HG03457 (cell line): ENCODE measurements at regions not wholly inside any gene's neighbourhood (a gene's known extent, or its start where the extent isn't known, plus 50 kb on each side); places are given as distances from the start of the nearest gene placed in this dataset.

ENCODE experiments used
- ATAC-seq: cut with Tn5 transposase; IDR thresholded peaks from one replicate; pipeline ENCODE4 v1.9.1; 2021; ENCODE audit warnings: moderate number of reproducible peaks; ENCODE audit not compliant: unreplicated experiment

- ATAC-seq: no peak
Measured at GRCh38 chr18:51514128-51514527, 316.6 kb upstream of the MEX3C start.

DNA sequence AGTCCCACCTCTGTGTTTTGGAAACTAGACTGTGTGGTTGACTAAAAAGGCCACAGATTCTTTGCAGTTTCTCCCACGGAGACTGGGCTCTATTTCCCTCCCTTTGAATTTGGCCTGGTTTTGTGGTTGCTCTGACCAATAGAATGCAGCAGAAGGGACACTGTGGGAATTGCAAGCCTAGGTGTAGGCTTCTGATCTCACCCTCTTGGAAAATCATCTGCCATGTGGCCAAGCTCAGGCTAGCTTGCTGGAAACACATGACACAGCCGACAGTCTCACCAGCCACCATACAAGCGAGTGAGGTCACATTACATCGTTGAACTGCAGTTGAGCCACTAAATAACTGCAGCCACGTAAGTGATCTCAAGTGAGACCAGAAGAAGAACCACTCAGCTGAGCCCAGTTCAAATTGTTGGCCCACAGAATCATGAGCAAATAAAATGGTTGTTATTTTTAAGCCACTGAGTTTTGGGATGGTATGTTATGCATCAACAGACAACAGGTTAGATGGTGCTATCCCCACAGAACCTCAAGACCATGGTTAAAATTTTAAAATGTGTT is 319.1 kb upstream of the MEX3C start:
- no peak for ATAC-seq

DNA sequence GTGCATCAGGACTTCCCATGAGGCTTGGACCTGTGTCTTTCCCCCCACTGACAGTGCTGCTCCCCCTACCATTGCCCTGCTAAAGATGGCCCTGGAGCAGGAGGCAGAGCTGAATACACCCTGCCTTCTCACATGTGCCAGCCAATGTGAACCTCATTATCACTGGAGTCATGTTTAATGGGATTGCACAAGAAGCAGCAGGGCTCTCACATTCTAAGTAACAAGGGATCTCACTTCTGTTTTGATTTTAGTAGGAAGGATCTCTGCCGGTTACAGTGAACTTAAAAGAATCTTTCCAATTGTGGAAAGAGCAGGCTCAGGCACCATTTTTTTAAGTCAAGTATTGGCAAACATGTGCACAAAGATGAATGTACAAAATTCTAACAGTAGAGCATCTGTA is 322.1 kb upstream of the MEX3C start:
- ATAC-seq: no peak

DNA sequence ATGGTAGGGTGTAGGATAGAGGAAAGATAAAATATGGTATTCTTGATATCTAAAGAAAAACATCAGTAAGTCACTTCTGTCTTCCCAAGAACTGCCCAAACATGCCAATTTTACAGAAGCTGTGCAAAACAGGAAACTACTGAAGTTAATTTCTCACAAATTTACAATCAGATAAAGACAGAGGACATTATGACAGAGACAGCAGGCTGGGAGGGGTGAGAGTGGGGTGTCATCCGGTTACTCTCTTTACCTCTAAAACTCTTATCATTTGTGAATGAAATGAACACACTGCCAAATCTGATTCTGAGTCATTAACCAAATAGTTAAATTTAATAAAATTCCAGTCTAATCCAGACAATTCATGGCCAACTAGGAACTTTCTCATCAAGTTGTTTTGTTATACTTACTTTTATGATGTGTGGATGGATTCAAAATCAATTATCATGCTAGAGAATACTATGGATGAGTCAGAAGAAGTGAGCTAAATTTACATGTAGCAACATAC is 323.2 kb upstream of the MEX3C start:
- no peak for ATAC-seq

DNA sequence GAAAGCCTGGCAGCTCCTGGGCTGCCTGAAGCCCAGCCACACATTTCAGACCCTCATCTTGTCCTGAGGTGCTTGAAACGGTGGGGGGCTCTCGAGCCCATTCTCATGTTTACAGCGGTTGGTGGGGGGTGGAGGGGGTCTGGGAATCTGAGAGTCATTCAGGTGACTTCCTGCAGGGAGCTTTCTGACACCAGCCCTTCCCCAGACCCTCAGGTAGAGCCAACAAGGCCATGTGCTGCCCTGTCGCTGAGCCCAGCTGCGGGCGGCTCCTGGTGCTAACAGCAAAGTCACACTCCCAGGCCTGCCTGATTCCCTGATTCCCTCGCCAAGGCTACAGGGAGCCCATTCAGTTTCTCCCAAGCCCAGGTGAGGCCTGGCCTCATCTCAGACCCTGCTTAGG is 324.9 kb upstream of the MEX3C start:
- no peak for ATAC-seq

DNA sequence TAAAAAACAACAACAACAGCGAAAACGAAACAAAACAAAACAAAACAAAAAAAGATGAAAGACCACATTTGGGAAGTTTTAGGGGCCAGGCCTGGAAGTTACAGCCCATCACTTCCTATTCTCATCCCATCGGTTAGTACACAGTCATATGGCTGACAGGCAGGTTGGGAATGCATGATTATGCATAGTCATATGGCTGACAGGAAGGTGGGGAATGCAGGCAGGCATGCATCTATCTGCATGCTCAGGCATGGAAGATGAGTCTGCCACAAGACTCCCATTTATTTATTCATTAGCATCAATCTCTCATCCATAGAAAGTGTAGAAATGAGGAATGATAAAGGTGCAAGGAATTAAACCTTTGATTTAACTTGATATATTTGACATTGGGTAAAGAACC is 325.3 kb upstream of the MEX3C start:
- ATAC-seq: no peak

- ATAC-seq: no peak
Measured at GRCh38 chr18:51523671-51524070, 326.2 kb upstream of the MEX3C start.

GRCh38 chr18:51525453-51526225 is 328.2 kb upstream of the MEX3C start:
- no peak for ATAC-seq

DNA sequence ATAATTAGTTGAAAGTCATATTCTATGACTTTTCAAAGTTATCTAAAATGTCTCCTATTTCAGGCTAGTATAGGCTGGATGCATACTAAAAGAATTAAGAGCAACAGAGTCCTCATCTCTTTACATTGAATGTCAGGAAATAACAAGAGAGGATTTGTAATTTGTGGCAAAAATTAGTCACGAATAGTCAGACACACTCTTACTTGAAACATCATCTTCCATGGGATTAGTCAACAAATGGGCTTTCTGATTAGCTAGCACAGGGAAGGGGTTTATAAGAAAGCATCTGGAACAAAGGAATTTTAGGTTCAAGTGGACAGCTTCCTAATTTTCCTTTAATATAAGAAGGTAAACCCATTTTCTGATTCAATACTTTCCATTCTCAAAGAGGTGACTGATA is 330.3 kb upstream of the MEX3C start:
- no peak for ATAC-seq

DNA sequence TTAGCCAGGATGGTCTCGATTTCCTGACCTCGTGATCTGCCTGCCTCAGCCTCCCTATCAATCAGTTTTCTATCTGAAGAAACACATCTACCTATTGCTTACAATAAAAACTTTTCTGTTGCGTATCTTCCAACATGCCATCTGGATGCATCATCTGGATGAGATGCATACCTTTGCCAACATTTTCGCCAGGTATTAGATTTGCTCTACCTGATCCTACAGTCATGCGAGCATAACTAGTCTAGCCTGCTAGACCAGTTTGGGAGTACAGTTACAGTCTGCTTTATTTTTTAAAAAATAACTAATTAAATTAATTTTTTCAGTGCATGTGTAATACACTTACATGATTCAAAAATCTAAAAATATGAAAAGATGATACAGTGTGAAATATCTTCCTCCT is 334.0 kb upstream of the MEX3C start:
- no peak for ATAC-seq

- no peak for ATAC-seq
Measured at GRCh38 chr18:51537487-51537886, 340.0 kb upstream of the MEX3C start.

GRCh38 chr18:51540562-51540961 is 343.1 kb upstream of the MEX3C start:
- no peak for ATAC-seq

DNA sequence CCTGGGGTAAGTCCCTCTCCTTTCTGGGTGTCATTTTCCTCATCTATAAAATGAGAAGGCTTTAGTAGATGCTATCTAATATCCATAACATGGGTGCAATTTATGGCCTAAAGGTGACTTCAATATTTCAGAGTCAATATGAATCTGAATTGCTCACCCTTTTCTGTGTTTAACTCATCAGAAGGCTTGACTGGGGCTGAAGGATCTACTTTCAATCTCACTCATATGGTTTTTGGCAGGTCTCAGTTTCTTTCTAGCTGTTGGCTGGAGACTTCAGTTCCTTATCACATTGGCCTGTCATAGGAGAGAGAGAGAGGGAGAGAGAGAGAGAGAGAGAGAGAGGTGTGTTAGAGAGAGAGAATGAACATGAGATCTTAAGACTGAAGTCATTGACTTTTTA is 343.7 kb upstream of the MEX3C start:
- no peak for ATAC-seq

- ATAC-seq: no peak
Measured at GRCh38 chr18:51543658-51544155, 346.2 kb upstream of the MEX3C start.

DNA sequence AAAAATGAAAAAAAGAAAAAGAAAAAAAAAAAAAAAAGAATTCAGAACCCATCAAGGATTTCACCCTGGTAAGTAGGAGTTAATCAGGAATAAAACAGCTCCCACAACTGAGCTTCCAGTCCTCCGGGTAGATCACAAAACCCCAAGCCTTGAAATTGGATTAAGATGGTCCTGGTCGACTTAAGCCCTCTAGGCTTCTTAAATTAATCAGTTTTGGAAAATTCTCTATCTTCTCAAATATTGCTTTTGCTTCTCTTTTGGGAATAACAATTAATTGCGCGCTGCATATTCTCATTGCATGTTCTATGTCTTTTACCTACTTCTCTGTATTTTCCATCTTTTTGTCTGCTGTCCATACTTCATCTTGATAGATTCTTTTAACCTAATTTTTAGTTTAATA is 348.0 kb upstream of the MEX3C start:
- no peak for ATAC-seq

DNA sequence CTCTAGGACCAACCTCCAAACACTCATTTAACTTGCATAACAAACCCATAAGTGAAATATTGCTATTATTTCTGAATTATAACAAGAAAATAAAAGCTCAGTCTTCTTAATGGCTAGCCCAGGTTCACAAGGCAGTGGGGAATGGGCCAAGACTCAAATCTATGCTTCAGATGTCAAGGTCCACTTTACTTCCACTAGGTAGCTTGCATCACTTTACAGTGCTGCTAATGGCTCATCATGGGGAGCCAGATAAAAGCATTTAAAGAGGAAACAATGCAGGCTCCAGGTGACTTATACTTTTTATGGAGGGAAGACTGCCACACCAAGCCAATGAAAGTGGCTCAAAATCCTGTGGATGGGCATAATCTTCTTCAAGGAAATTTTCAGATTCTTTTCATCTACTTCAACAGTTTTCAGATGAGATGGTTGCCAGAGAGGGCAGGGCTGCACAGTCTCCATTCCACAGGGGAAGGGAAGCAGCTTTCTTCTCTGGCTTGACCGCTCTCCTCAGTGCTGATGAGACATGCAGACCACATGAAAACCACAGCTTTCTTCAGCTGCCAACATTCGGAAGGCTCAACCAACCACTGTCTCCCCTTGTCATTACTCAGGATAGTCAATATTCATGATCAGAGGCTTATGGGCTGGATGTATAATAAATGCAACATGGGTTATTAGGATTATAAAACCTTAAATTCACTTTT is 361.9 kb upstream of the MEX3C start:
- no peak for ATAC-seq

GRCh38 chr18:51559902-51560287 is 362.4 kb upstream of the MEX3C start:
- no peak for ATAC-seq

DNA sequence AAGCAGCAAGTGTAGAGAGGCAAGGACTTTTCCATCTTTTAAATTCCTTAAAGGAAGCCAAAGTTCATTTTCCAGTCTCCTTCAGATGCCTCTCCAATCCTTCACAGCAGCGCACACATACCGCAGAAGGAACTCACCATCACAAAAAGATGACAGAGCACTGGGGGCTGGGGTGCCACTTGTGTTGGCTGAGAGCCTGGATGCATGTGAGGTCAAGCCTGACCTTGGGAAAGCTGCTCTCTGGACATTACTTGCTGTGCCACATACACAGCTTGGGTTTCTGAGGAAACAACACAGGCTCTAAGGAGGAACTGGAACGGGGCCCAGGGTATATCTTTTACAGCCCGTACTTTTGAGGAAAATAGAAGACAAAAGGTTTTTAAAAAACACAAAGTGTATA is 364.3 kb upstream of the MEX3C start:
- no peak for ATAC-seq

GRCh38 chr18:51562866-51563265 is 365.4 kb upstream of the MEX3C start:
- ATAC-seq: no peak

- ATAC-seq: no peak
Measured at GRCh38 chr18:51563396-51563795, 365.9 kb upstream of the MEX3C start.

DNA sequence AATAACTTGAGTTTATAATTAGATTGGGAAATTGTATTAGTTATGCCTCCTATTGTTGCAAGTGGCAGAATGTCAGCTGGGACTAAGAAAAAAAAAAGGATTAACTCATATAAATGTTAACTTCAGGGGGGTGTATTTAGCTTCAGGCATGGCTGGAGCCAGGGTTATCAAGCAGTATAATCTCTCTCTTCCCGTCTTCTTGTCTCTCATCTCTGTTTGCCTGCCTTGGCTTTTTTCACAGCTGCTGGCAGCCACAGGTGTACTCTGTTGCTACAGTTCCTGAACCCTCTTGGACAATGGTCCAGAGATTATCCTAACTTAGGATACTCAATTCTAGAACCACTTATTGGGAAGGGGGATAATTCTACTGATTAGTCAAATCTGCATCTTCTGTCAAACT is 370.7 kb upstream of the MEX3C start:
- no peak for ATAC-seq

DNA sequence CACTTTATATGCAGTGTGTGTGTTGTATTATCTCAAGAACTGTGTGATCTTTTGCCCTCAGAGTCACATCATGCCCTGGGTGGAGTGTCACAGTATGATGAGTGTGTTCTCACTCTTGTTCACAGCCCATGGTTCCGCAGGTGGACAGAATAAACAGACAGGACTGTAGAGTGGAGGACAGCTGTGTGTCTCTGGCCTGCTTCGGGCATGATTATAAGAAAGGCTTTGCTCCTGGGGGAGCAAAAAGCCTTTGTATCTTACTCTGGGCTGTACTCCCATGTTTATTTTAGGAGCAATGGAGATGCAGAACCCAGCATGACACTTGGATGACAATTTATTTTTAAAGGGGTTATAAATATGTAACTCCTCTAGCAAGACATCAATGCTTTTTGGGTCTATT is 371.7 kb upstream of the MEX3C start:
- ATAC-seq: no peak
